ENCODE measurements at regions not wholly inside any gene's neighbourhood (a gene's known extent, or its start where the extent isn't known, plus 50 kb on each side); places are given as distances from the start of the nearest gene placed in this dataset.

DNA sequence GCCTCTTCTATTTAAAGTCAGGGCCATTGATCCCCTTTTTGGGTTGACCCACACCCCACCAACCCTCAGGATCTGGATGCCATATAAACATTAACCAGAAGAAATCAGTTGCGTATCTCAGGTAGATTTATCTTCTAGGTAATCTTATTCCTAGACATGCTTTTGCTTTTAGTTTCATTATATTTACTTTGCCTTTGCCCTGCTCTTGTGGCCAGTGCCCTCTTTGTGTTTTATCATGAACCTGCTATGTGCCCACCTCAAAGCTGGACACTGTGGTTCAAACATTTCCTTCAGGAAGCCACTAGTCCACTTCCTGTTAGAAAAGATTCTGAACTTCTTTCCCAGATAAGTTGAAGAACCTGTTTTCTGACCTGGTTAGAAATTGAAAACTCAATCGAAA, 117.4 kb upstream of the EDNRA start:
- no peak overlapping the region for H3K27ac ChIP-seq (ENCODE audit: low read depth, low read length)
- no peak overlapping the region for H2AFZ ChIP-seq (ENCODE audit: low read length)
- H3K14ac ChIP-seq (ENCODE audit: insufficient read length), result no peak overlapping the region

More for the DNA sequence above, 117.4 kb upstream of the EDNRA start:
- no peaks in the 10 kb centered on the region for H3K4me1 ChIP-seq (replicated peaks in 1 of 4; ENCODE audit: control insufficient read depth in 3 of 4, insufficient read depth in 4 of 4, low read length in 3 of 4)
- no peak overlapping the region for H2BK15ac ChIP-seq (ENCODE audit: low read length)
- no peak for TF ChIP-seq GTF2F1 (IDR thresholded peaks at IDR 0.05; ENCODE audit: borderline replicate concordance, low read depth, low read length)
- TF ChIP-seq RAD21 (IDR thresholded peaks at IDR 0.05 in 1 of 2, conservative IDR thresholded peaks at IDR 0.05 in 1 of 2; ENCODE audit: low read depth in 2 of 2, low read length in 2 of 2), result no peak
- TF ChIP-seq, protein P1, sequence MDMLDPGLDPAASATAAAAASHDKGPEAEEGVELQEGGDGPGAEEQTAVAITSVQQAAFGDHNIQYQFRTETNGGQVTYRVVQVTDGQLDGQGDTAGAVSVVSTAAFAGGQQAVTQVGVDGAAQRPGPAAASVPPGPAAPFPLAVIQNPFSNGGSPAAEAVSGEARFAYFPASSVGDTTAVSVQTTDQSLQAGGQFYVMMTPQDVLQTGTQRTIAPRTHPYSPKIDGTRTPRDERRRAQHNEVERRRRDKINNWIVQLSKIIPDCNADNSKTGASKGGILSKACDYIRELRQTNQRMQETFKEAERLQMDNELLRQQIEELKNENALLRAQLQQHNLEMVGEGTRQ (IDR thresholded peaks at IDR 0.05; ENCODE audit: low read length), result no peak
- TF ChIP-seq FOSL1 (IDR thresholded peaks at IDR 0.05; ENCODE audit: insufficient read depth, low read depth, low read length), result no peak
- TF ChIP-seq, protein P2, sequence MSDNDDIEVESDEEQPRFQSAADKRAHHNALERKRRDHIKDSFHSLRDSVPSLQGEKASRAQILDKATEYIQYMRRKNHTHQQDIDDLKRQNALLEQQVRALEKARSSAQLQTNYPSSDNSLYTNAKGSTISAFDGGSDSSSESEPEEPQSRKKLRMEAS (IDR thresholded peaks at IDR 0.05), result no peak
- TF ChIP-seq, protein P3, sequence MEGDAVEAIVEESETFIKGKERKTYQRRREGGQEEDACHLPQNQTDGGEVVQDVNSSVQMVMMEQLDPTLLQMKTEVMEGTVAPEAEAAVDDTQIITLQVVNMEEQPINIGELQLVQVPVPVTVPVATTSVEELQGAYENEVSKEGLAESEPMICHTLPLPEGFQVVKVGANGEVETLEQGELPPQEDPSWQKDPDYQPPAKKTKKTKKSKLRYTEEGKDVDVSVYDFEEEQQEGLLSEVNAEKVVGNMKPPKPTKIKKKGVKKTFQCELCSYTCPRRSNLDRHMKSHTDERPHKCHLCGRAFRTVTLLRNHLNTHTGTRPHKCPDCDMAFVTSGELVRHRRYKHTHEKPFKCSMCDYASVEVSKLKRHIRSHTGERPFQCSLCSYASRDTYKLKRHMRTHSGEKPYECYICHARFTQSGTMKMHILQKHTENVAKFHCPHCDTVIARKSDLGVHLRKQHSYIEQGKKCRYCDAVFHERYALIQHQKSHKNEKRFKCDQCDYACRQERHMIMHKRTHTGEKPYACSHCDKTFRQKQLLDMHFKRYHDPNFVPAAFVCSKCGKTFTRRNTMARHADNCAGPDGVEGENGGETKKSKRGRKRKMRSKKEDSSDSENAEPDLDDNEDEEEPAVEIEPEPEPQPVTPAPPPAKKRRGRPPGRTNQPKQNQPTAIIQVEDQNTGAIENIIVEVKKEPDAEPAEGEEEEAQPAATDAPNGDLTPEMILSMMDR (IDR thresholded peaks at IDR 0.05; ENCODE audit: control extremely low read depth in 1 of 3, insufficient read depth in 1 of 3, low read depth in 1 of 3, low read length in 3 of 3), result no peak
- no peak for TF ChIP-seq JUND (IDR thresholded peaks at IDR 0.05; ENCODE audit: low read length)
- TF ChIP-seq, protein P4, sequence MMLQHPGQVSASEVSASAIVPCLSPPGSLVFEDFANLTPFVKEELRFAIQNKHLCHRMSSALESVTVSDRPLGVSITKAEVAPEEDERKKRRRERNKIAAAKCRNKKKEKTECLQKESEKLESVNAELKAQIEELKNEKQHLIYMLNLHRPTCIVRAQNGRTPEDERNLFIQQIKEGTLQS (IDR thresholded peaks at IDR 0.05; ENCODE audit: insufficient read depth, low read depth, low read length), result no peak
- H2BK5ac ChIP-seq (ENCODE audit: low read depth, low read length), result no peak overlapping the region
- CTCF ChIA-PET (ENCODE audit: partially characterized antibody), result interaction anchor here (0.7 to 1.3 kb wide), 2 partner anchors 164 to 315 kb away, joined by 3 read pairs; no protein-coding TSS in a partner anchor
- H3K27me3 ChIP-seq (replicated peaks in 1 of 4; ENCODE audit: control insufficient read depth in 3 of 4, extremely low read depth in 1 of 4, insufficient read depth in 3 of 4, low read length in 3 of 4), result no peaks in the 10 kb centered on the region
- no peak overlapping the region for H3K56ac ChIP-seq (replicated peaks; ENCODE audit: insufficient read length, low read depth, low read length)
- H3K79me1 ChIP-seq (ENCODE audit: low read depth, low read length), result no peaks in the 10 kb centered on the region
- H4K5ac ChIP-seq (ENCODE audit: insufficient read length, low read depth, low read length), result no peak overlapping the region
- H3K79me2 ChIP-seq (ENCODE audit: control insufficient read depth in 1 of 2, insufficient read depth in 2 of 2, low read length in 2 of 2), result no peaks in the 10 kb centered on the region
- H4K91ac ChIP-seq (replicated peaks; ENCODE audit: insufficient read length, low read length), result no peak overlapping the region
- no peak overlapping the region for H3K4me2 ChIP-seq (ENCODE audit: insufficient read depth in 1 of 2, low read depth in 2 of 2, low read length in 2 of 2)
- DNase-seq (ENCODE audit: low read depth in 1 of 2, low spot score in 2 of 2) (no peak), FAIRE-seq (no peak)
- H2BK120ac ChIP-seq (replicated peaks; ENCODE audit: low read depth, low read length), result no peak overlapping the region
- no peak overlapping the region for H3K23ac ChIP-seq (ENCODE audit: insufficient read length)
- no peak overlapping the region for H3K4me3 ChIP-seq (ENCODE audit: extremely low read depth in 1 of 4, insufficient read depth in 2 of 4, low read depth in 3 of 4, low read length in 4 of 4)
- peaks cover 2% of the 10 kb centered on the region; the same call in 1 of the 2 replicates for H3K23me2 ChIP-seq (ENCODE audit: low read depth, low read length)
- no peak overlapping the region for H2BK12ac ChIP-seq (ENCODE audit: low read depth, low read length)
- H3K36me3 ChIP-seq (ENCODE audit: control insufficient read depth in 2 of 4, insufficient read depth in 4 of 4, low read length in 3 of 4), result no peaks in the 10 kb centered on the region
- H4K20me1 ChIP-seq (replicated peaks in 1 of 2; ENCODE audit: control insufficient read depth in 1 of 2, insufficient read depth in 2 of 2, low read length in 2 of 2), result no peaks in the 10 kb centered on the region
- no peak overlapping the region for H3K18ac ChIP-seq (ENCODE audit: extremely low read depth, low read length)
- H3K4ac ChIP-seq (replicated peaks; ENCODE audit: insufficient read length, low read depth, low read length), result no peak overlapping the region
- H3K9ac ChIP-seq (replicated peaks in 1 of 4; ENCODE audit: extremely low read depth in 1 of 4, low read depth in 3 of 4, low read length in 3 of 4), result no peak overlapping the region
- H4K8ac ChIP-seq (ENCODE audit: extremely low read depth, insufficient read depth, low read length), result no peak overlapping the region
- no peaks in the 10 kb centered on the region for H3K9me3 ChIP-seq (ENCODE audit: insufficient read depth in 2 of 2, low read depth in 1 of 2, low read length in 1 of 2)
- POLR2A ChIA-PET (ENCODE audit: partially characterized antibody), result no interaction called here
- 90% methylated on average over 2 of the region's 2 CpGs; no CpG with 5 or more reads in 1 of the 2 experiments for WGBS, 2 experiments (ENCODE audit: extremely low coverage in 1 of 2, insufficient coverage in 1 of 2, insufficient read length in 1 of 2, insufficient replicate concordance in 2 of 2, low coverage in 1 of 2, low lambda C conversion rate in 2 of 2, missing lambda C conversion rate in 1 of 2)
- H2AK5ac ChIP-seq (ENCODE audit: low read depth, low read length), result no peak overlapping the region
- H2BK20ac ChIP-seq (ENCODE audit: low read length), result no peak overlapping the region
